Urinary bladder (tissue), 3 donors: ENCODE measurements at regions not wholly inside any gene's neighbourhood (a gene's known extent, or its start where the extent isn't known, plus 50 kb on each side); places are given as distances from the start of the nearest gene placed in this dataset.
A peak's percentile ranks its signal among the peaks of the same experiment; 100 is the strongest.
"Not testable (repeated sequence)": the region's sequence is repeated elsewhere in the genome, so short reads cannot be mapped to it uniquely, and the experiment has no call there.

Experiments used
- DNase-seq: peaks from one replicate; pipeline ENCODE4 v3.0.0-alpha.2; 2015; ENCODE audit errors: extremely low spot score
- H3K27ac ChIP-seq: one replicate; pipeline ENCODE4 v1.5.1; 2013; ENCODE audit warnings: low read depth, mild to moderate bottlenecking, moderate library complexity
- H3K36me3 ChIP-seq: one replicate; pipeline ENCODE4 v1.6.1; 2013; ENCODE audit warnings: mild to moderate bottlenecking, moderate library complexity; ENCODE audit not compliant: insufficient read depth
- H3K4me1 ChIP-seq: one replicate; pipeline ENCODE4 v1.6.1; 2013; ENCODE audit warnings: mild to moderate bottlenecking, moderate library complexity; ENCODE audit not compliant: insufficient read depth
- H3K4me3 ChIP-seq: one replicate; pipeline ENCODE4 v1.5.1; 2013; ENCODE audit warnings: low read depth, low read length
- WGBS: extraction: QIAGEN DNeasy Blood & Tissue Kit; methylation state at CpG from one replicate; pipeline ENCODE4 v1.1.7; 2013; 5-methylcytosine and 5-hydroxymethylcytosine counted together
- donor health status: healthy with polysubstance abuse.
- donor health status: healthy.

DNA sequence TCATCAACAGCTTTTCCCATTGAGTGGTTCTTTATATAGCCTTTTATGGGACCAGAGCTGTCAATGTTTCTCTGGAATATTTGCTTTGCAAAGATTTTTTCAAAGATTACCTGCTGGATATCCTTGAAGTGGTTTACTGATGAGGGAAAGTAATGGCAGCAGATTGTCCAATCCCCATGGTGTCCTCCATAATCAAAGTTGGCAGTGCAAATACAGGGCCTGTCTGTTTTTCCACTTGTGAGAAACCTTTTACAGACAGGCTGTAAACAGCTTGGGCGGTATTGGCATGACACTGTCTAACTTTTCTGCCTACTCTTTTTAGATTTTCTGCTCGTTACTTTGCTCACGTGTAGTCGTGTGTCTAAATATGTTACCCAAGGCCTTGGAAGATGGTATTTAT lies 641.9 kb upstream of the NR3C2 start:
- DNase-seq = no peak
- 88% methylated on average over 4 of the region's 4 CpGs for WGBS
- Histone ChIP-seq H3K36me3 (no peaks in the 10 kb centered on the region), H3K4me3 (no peak overlapping the region), H3K4me1 (no peaks in the 10 kb centered on the region), H3K27ac (no peak overlapping the region)

DNA sequence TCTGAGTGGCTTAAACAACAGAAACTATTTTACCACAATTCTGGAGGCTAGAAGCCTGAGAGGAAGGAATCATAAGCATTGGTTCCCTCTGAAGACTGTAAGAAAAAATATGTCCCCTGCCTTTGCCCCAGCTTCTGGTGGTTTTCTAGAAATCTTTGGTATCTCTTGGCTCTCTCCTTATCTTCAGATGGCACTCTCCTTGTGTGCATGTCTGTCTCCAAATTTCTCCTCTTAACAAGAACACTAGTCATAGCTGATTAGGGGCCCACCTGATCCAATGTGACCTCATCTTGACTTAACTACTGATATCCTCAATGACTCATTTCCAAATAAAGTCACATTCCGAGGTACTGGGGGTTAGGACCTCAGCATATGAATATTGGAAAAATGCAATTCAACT lies 635.0 kb upstream of the NR3C2 start:
- Histone ChIP-seq H3K36me3 (no peaks in the 10 kb centered on the region), H3K4me3 (no peak overlapping the region), H3K4me1 (no peaks in the 10 kb centered on the region), H3K27ac (no peak overlapping the region)
- DNase-seq = no peak
- WGBS = 89% methylated on average over 1 of the region's 1 CpG

DNA sequence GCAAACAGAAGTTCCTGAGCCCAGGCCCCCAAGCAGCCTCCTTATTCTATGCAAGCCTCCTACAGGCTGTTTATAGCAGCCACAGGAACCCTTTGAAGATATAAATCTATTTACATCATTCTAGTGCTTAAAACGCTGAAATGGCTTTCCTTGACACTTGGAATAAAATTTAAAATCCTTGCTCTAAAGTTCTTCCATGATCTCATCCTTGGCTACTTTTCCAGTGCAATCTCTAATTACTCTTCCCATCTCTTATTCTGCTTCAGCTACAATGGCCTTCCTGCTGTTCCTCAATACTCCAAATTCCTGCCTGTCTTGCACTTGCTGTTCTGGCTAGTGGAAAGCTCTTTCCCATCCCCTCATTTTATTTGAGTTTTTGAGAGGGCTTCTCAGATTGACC lies 634.2 kb upstream of the NR3C2 start:
- WGBS = 19% methylated on average over 1 of the region's 1 CpG
- Histone ChIP-seq H3K36me3 (no peaks in the 10 kb centered on the region), H3K4me1 (no peaks in the 10 kb centered on the region), H3K27ac (no peak overlapping the region), H3K4me3 (no peak overlapping the region)
- DNase-seq = no peak

DNA sequence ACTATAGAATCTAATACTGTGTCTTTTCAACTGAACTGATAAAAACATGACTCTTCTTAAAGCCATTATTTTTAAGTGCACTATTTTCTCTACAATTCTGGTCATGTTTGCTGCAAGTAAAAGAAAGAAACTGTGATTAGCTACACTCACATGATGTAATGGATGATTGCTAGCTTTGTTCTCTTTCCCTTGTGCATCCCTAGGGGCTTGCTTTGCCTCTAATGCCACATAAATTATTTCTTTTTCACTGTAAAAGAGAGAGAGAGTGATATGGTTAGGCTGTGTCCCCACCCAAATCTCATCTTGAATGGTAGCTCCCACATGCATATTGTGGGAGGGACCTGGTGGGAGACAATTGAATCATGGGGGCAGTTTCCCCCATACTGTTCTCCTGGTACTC lies 630.2 kb upstream of the NR3C2 start:
- no peak for DNase-seq
- Histone ChIP-seq H3K36me3 (no peaks in the 10 kb centered on the region), H3K4me1 (no peaks in the 10 kb centered on the region), H3K4me3 (no peak overlapping the region), H3K27ac (no peak overlapping the region)

DNA sequence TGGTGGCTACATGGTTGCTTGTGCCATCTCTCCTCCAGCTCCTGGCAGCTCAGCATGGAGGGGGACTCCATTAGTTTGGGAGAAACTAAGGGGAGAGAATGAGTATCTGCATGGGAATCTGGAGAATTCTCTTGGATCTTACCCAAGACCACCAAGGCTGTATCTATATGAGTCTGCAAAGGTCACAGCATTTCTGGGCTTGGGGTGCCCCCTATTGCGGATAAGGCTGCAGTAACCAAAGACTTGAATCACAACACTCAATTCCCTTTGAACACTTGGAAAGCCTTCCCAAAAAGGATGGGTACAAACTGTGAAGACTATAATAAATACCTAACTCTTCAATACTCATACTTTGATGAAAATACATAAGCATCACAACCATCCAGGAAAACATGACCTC lies 623.5 kb upstream of the NR3C2 start:
- WGBS = 92% methylated on average over 1 of the region's 1 CpG
- no peak for DNase-seq
- H3K4me3 ChIP-seq = no peak overlapping the region
- no peaks in the 10 kb centered on the region for H3K36me3 ChIP-seq
- H3K27ac ChIP-seq = no peak overlapping the region
- H3K4me1 ChIP-seq = no peaks in the 10 kb centered on the region

DNA sequence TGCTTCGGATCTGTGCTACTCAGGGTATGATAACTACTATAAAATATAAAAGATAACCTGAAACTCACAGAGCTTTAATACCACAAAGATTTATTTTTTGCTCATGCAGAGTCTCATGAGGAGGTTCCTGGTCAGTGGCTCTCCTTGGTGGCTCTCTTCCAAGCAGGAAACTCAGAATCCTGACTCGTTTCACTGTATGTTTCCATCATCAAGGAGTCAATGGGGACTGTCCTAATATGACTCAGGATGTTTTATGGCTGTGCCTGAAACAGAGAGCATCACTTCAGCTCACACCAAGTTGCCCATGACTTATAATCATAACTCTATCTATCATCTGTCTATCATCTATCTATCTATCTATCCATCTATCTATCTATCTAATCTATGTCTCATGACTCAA lies 620.8 kb upstream of the NR3C2 start:
- H3K4me1 ChIP-seq = no peaks in the 10 kb centered on the region
- 70% methylated on average over 2 of the region's 2 CpGs for WGBS
- no peak overlapping the region for H3K27ac ChIP-seq
- no peak overlapping the region for H3K4me3 ChIP-seq
- DNase-seq = no peak
- no peaks in the 10 kb centered on the region for H3K36me3 ChIP-seq

GRCh38 chr4:149057594-149057993 lies 615.4 kb upstream of the NR3C2 start:
- no peak overlapping the region for H3K4me3 ChIP-seq
- 79% methylated on average over 3 of the region's 3 CpGs for WGBS
- no peak overlapping the region for H3K27ac ChIP-seq
- H3K36me3 ChIP-seq = no peaks in the 10 kb centered on the region
- DNase-seq = no peak
- H3K4me1 ChIP-seq = no peaks in the 10 kb centered on the region

- 62% methylated on average over 2 of the region's 2 CpGs for WGBS
- Histone ChIP-seq H3K4me1 (no peaks in the 10 kb centered on the region), H3K27ac (no peak overlapping the region), H3K4me3 (no peak overlapping the region), H3K36me3 (no peaks in the 10 kb centered on the region)
- peak; percentile 33 for DNase-seq
Measured at GRCh38 chr4:149056615-149057014, 614.4 kb upstream of the NR3C2 start.

GRCh38 chr4:149055624-149056023 lies 613.4 kb upstream of the NR3C2 start:
- Histone ChIP-seq H3K4me1 (no peaks in the 10 kb centered on the region), H3K4me3 (no peak overlapping the region), H3K27ac (no peak overlapping the region), H3K36me3 (no peaks in the 10 kb centered on the region)
- WGBS = 61% methylated on average over 1 of the region's 1 CpG
- DNase-seq = no peak

DNA sequence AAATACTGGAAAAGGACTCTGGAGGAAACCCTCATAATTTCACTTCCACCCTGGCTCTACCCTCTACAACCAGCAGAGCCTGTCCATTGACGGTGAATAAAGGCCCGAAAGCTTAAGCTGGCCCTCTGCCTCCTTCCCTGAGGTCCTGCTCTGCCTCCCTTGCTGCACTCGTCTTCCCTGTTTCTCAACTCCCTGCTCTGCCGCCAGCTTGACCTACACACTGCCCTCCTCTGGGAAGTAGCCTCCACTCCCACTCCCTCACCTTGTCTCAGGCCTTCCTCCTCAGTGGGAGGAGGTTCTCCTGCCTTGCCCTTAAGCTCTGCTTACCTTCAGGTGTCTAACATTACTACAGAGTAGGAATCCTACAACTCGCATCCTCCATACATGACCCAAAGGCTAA lies 608.6 kb upstream of the NR3C2 start:
- no peak overlapping the region for H3K4me3 ChIP-seq
- no peaks in the 10 kb centered on the region for H3K36me3 ChIP-seq
- DNase-seq = no peak
- no peak overlapping the region for H3K27ac ChIP-seq
- 90% methylated on average over 5 of the region's 5 CpGs for WGBS
- no peaks in the 10 kb centered on the region for H3K4me1 ChIP-seq

DNA sequence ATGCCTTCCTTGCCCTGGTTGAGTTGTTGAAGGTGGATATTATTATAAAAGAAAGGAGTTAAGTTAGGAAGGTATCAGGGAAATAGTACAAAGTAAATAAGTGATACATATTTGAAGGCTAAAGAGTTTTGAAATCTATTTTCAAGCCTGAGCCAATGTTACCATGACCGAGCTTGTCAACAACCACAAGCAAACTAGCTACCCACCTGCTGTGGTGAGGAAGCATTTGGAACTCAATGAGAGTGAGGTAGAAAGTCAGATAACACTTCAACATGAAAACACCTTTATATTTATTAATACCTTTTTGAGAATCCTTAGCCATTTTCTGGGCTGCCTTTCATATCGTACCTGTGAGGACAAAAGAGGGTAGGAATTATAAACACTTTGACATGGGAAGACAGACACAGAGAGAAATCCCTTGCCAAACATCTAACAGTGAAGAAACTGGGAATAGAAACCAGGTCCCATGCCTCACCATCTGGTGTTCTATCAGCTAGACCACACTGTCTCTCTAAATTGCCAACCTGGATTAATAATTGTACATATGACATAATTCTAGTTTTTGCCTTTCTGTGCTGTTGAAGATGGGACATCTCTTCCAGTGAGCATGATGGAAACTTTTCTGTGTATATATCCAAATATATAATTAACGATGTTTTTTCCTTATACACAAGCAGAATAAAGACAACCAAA lies 606.4 kb upstream of the NR3C2 start:
- Histone ChIP-seq H3K36me3 (no peaks in the 10 kb centered on the region), H3K27ac (no peak overlapping the region), H3K4me3 (no peak overlapping the region), H3K4me1 (no peaks in the 10 kb centered on the region)
- DNase-seq = no peak
- 95% methylated on average over 3 of the region's 3 CpGs for WGBS

DNA sequence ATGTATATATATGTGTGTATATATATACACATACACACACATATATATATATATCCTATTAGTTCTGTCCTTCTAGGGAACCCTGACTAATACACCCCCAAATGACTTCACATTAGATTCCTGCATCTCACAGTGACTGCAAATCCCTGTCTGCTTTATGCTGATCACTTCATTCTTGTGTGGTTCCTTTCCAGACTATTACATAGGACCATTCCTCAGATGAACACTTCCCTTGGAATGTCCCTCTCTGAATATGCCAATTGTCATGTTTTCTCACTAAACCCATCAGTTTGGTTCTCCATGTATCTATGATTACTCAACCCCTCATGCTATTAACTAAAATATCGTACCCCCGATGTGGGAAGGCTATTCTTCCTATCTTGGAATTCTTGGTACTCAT lies 605.2 kb upstream of the NR3C2 start:
- no peak overlapping the region for H3K4me3 ChIP-seq
- no peaks in the 10 kb centered on the region for H3K4me1 ChIP-seq
- no peak for DNase-seq
- H3K36me3 ChIP-seq = no peaks in the 10 kb centered on the region
- WGBS = 96% methylated on average over 2 of the region's 2 CpGs
- no peak overlapping the region for H3K27ac ChIP-seq

DNA sequence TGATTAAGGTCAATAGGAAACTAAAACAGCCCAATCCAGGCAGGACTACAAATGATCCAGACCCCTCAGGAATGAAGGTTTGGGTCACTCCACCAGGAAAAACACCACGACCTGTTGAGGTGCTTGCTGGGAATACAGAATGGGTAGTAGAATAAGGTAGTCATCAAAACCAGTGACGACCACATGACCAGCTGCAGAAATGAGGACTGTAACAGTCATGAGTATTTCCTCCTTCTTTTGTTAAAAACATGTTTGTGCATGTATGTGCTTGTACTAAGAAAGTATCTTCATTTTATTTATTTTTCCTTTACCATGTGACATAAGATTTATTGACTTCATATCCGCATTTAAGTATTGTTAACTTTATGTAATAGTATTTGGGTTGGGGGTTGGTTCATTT lies 603.5 kb upstream of the NR3C2 start:
- H3K27ac ChIP-seq = no peak overlapping the region
- no peak for DNase-seq
- 75% methylated on average over 3 of the region's 3 CpGs for WGBS
- H3K4me3 ChIP-seq = no peak overlapping the region
- no peaks in the 10 kb centered on the region for H3K36me3 ChIP-seq
- H3K4me1 ChIP-seq = no peaks in the 10 kb centered on the region

DNA sequence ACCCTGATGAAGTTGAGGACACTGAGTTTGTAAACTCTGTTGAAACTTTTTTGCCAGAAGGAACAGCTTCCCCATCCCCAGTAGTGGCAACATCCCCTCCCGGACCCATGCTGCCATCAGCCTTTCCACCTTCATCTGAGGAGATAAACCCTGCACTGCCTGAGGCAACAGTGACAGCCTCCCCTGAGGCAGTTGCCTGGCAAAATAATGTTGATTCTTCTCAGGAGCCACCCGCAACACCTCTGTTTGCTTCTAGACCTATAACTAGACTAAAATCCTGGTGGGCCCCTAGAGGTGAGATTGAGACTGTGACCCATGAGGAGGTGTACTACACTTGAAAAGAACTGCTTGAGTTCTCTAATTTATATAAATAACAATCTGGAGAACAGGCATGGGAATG lies 597.6 kb upstream of the NR3C2 start:
- not testable (repeated sequence) for DNase-seq, H3K36me3 ChIP-seq
- WGBS = 97% methylated on average over 2 of the region's 2 CpGs

GRCh38 chr4:149031399-149031798 lies 589.2 kb upstream of the NR3C2 start:
- DNase-seq = no peak
- no peak overlapping the region for H3K27ac ChIP-seq
- H3K4me1 ChIP-seq = no peaks in the 10 kb centered on the region
- no peak overlapping the region for H3K4me3 ChIP-seq
- no peaks in the 10 kb centered on the region for H3K36me3 ChIP-seq

More for the DNA sequence above, 597.6 kb upstream of the NR3C2 start:
- not testable (repeated sequence) for H3K27ac ChIP-seq, H3K4me1 ChIP-seq, H3K4me3 ChIP-seq
